Fibroblast of skin of left quadriceps (primary cell): ENCODE measurements at regions not wholly inside any gene's neighbourhood (a gene's known extent, or its start where the extent isn't known, plus 50 kb on each side); places are given as distances from the start of the nearest gene placed in this dataset.
"Not testable (repeated sequence)": the region's sequence is repeated elsewhere in the genome, so short reads cannot be mapped to it uniquely, and the experiment has no call there.

Experiments
- DNase-seq, 2 experiments: peaks; one replicate each; pipeline ENCODE4 v3.0.0-alpha.2; 2013; ENCODE audit warnings: low read depth in 2 of 2

DNA sequence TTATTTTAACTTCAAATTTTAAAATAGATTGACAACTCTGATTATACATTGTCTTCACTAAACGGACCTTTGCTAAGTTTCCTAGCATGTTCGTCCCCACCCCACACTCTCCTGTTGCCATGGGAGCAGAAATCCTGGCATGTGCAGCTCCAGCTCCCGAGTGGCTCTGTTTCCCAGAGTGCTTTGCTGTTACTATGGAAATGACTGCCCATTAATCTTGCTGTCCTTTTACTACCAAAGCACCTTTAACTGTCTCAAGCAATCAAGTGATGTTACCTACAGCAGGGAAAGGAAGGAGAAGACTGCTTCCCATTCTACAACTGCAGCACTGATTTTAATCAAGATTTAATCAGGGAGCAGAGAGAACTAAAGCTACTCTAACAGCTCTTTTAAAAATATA lies 212.0 kb upstream of the KIF2A start:
- DNase-seq, result no peak

DNA sequence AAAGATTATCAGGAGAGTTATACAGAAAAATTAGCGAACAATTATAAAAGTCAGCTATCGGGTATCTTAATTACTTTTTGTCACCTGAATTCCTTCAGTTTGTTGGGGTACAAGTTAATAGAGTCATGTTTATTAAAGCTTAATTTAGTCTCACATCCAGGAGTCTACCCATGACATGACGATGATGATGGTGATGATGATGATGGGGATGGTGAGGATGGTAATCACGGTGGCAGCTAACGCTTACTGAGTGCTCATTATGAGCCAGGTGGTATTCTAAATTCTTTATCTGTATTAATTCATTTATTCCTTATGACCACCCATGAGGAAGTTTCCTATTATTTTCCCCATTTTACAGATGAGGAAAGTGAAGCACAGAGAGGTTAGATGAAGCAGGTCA lies 208.6 kb upstream of the KIF2A start:
- DNase-seq, result no peak

DNA sequence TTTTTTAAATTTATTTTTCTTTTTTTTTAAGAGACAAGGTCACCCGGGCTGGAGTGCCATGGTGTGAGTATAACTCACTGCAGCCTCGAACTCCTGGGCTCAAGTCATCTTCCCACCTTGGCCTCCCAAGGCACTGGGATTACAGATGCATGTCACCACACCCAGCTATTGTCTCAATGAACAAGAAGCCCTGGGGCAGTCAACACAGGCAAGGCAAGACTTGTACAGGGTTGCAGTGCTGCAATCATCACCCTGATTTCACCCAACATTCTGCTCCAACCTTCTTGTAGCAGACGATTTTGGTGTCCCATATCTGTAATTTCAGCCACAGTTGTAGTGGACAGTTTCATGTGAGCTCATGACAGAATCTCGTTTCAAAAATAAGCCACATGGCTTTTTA lies 205.8 kb upstream of the KIF2A start:
- no peak for DNase-seq

DNA sequence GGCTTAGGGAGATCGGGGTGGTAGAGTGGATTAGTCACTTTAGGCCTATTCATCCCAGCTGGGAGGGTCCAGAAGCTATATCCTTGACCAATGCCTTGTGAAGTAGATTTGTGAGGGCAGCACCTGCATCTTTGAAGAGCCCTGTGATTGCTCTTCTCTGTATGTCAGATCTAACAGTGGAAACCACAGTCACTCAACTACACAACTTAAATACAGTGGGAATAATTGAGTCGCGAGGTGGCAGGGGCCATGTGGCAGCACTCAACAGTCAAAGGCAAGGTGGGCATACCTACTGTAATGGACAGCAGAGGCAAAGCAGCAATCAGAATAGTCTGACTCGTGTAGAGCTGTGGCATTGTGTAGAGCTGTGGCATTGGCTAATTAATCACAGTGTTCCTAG lies 202.1 kb upstream of the KIF2A start:
- DNase-seq, result not testable (repeated sequence)

DNA sequence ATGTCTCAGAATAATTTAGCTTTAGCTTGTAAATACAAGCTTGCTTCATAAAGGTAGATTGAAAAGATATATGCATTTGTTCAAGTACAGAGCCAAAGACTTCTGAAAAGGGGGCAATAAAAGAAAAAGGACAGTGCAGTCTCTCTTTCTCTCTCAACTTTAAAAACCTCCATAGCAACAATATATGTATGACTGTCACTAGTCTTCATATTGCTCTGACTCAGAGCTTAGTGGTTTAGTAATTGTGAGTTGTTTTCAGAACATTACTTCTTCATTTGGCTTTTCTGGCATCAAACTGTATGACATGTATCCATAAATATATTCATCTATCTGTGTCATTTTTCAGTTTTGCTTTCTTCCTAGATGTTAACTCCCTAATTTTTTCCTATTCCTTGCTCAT lies 194.6 kb upstream of the KIF2A start:
- DNase-seq, result no peak

DNA sequence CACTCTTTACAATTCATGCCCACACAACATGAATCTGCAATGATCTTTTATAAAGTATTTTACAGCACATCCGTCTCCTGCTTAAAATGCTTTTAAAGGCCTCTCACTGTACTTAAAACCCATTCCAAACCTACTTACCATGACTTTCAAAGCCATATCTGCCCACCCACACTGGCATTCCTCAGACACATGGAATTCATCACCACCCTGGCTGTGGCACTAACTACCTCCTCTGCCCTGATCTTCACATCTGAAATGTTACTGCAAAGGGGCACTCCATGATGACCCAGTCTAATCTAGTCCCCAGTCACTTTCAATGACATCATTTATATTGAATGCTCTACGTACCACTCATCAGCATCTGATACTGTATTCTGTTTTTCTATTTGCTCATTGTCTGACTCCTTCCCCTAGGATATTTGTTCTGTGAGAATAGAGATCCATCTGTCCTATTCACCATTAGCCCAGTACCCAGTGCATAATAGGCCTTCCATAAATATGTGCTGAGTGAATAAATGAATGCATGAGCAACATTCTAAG lies 193.2 kb upstream of the KIF2A start:
- DNase-seq, result no peak

DNA sequence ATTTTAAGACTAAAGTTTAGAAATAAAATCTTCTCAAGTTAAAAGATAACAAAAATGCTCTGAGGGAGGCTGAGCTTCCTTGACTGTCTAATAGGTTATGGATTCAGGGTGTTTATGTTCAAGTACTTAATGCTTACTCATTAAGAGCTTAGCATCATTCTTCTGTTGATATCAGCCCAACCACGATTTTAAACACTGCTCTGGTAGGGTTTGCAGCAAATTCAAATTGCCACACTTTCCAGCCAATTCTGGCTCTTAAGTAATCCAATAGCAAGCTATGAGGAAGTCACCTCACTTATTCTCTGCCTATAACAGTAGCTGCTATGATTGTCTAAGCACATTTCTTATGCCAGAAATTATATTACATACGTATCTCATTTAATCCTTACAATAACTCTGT lies 191.0 kb upstream of the KIF2A start:
- peak; percentile 29 to 40 for DNase-seq

DNA sequence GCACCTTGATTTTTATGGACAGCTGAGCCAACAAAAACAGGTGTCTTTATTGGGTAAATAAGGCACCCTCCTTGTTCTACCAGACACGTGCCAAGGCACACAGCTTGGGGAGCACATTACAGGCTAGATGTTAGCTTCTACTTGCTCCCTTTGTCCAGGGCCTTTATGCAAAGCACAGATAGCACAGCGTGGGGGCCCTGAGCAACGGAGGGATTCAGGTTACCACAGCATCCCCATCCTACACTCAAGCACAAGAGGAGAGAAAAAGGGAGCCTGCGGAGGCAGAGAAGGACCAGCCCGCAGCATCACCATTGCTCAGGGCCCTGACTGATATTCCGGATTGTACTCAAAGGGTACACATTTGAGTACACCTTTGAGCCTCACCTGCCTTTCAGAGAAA lies 181.7 kb upstream of the KIF2A start:
- DNase-seq, result no peak

DNA sequence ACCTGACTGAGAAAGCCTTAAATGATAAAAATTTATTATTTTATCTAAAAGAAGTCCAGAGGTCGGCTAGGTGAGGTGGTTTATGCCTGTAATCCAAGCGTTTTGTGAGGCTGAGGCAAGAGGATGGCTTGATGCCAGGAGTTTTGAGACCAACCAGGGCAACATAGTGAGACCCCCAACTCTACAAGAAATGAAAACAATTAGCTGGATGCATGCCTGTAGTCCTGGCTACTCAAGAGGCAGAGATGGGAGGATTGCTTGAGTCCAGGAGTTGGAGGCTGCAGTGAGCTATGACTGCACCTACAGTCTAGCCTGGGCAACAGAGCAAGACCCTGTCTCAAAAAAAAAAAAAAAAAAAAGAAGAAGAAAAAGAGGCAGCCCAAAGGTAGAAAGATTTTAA lies 179.9 kb upstream of the KIF2A start:
- no peak for DNase-seq

DNA sequence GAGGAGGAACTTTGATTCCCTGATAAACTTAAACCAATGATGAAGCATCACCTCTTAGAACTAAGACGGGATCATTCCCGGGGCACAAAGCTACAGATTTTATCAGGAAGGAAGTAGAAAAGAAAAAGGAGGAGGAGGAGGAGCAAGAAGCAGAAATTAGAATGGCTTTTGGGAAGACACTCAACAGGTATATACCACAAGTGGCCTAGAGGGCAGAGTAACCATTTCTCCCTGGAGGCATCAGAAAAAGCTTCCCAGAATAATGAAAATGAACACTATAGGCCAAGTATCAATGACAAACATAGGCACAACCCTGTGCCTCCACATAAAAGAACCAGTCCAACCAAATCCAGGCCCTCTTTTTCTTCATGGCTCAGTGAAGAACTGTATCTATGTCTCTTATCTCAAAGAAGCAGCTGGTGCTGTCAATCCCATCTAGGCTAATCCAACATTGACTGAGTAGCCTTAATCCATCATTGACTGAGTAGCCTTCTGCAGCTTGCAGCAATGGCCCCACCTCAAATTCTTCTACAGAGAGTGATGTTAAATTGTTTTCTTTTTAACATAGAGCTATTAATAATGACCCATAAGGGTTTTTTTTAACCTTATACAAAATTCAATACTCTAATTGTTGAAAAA lies 178.8 kb upstream of the KIF2A start:
- DNase-seq, result no peak

DNA sequence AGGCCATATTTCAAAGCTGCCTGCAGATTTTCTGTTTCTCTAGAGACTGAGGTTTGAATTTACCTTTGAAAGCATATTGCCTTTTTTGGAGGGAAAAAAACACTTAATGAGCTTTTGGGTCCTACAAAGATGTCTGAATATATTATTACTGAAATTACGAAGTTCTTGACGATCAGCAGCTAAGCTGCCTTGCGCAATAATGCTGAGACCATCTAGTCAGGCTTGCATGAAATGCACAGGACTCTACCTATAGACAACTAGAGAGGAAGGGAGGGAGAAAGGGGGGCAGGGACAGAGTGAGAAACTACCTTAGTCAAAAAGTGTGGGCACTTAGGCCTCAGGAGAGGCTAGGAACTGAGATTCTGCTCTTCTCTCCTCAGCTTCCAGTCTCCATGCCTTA lies 175.9 kb upstream of the KIF2A start:
- DNase-seq, result no peak

DNA sequence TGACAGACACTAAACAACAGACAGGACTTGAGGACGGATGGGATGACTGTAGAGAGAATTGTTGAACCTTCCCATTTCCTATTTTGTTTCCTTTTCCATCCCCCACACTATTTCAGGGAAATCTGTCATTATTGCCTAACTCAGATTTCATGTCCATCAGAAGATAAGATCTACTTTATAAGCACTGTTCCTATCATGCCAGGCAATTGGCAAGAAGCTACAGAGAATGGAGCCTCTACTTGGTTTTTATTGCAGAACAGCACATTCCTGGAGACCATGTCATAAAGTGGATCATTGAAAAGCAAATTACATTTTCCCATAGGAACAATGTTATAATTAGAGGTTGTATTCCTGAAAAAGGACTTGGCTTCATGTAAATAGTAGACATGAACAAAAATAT lies 173.7 kb upstream of the KIF2A start:
- DNase-seq, result no peak

DNA sequence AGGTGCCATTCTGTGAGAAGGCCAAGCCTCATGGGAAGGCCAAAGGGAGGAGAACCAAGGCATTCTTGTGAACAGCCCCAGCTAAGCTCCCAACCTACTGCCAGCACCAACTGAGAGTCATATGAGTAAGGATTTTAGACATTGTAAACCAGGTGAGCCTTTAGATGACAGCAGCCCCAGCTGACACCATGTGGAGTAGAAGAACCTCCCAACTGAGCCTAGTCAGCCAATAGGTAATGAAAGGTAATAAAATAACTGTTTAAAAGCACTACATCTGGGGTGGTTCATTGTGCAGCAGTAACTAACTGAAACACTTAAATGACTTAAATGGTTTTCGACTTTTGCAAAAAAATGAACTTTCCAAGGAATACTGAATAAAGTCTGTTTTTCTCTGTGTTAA lies 172.6 kb upstream of the KIF2A start:
- no peak for DNase-seq

DNA sequence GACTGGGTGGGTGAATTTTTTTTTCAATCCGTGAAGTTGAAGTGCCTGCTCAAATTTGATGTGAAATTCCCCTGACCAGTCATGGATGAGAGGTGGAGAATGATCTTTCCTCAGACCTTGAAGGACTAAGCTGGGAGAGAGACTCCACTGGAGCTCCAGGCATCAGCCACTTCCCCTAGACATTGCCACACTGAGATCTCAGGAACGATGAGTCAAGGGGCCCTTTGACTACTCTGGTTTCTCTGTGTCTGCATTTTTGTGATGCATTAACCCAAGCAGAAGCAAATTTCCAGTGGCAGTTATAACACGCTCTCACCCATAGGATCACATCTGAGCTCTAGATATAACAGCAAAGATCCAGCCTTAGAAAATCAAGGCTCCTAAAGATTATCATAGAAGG lies 171.2 kb upstream of the KIF2A start:
- DNase-seq, result no peak

DNA sequence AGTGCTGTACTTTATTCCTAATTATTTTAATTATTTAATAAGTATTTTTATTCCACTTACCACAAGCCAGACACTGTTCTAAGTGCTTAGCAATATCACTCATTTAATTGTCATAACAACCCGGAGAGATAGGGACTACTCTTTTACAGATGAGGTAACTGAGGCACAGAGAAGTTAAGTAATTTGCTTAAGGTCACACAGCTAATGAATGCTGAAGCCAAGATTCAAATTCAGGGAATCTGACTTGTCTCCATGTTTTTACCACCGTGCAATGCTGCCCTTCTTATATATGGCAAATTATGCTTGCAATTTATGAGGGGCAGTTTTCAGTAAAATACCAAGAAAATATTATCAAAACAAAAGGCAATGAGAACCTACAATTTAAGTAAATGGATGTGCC lies 168.4 kb upstream of the KIF2A start:
- no peak for DNase-seq

DNA sequence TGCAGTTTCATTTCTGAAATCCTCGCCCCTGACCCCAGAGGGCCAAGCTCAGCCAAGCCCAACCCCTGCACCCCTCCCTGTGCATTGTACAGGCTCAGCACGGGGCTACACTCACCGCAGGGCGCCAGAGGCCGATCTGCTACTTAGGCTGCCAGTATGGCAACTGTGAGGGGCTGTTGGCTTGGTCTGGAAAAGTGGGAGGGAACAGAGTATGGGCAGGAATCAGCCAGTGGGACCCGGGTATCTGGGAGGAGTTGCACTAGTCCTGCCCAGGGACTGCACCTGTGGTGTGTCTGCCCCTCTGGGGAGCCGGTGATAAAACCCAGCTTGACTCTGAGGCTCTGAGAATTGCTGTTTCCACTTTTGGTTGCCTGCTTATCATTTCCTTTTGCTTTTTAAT lies 167.4 kb upstream of the KIF2A start:
- DNase-seq, result no peak

DNA sequence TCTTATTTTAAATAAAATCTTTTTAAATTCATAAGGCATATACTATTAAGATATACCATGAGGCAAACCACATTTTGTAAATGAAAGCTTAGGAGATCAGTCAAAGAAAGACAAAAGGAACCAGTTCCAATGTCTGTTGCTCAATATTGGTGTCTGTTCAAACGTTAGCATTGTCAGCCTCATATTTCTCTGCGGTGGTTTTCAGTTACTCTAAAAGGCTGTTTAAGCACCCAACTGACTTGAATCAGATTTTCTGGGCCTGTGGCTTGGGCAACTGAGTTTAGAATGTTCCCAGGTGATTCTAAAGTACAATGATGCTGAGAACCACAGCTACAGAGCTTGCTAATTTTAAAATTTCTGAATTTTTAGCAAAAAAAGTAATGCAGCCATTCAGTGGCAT lies 166.3 kb upstream of the KIF2A start:
- no peak for DNase-seq

DNA sequence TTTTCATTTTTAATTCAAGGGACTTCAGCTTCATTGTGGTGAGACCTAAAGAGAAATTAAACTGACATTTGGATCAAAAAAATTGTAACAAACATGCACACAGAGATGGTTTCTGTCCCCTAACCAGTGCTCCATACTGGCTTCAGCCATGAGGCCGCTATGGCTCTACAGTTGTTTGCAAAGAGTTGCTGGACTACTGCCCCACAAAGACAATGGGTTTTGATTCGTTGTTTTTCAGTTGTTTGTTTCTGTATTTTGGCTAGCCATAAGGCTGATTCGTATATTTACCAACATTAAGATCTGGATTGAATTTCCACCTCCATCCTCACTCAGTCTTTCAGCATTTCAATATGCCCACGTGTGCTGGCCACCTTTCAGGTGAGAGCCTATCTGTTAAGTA lies 163.7 kb upstream of the KIF2A start:
- no peak for DNase-seq

DNA sequence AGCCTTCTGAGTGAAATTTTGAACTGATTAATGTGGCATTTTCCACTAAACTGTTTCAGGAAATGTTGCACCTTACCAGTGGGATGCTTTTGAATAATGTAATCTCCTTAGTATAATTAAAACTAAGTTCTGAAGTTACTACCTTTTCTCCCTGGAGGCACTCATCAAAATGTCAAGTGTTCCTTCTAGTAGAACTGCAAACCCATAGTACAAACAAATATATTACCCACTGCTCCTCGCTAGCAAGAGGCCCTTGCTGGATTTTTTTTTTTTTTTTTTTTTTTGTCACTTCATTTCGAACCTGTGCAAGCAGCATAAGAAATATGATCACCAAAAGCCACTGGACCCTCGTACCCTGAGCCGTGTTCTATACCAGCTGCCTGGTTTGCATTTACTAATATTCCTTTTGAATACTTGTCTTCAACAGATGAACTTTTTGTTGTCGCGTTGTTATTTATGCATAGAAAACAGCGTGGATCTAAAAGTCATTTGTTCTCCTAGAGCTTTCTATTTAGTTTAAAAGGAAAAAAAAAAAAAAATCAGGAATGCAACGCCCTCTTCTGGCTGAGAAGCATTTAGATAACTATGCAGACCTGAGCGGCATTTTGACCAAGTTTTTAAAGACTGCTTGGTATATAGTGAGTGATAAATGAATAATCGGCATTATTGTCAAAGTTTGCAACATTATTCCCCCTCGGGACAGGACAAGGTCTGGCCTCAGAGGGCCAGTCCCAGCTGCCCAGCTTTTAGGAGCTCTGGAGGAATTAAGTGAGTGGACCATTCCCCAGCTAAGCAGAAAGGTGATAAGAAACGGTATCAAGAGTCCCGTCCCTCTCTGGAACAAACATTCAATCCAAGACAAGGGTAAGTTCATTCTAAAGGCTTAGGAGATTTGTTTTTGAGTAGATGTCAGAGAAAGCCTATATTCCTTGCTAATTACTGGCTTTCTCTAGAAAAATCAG lies 162.5 kb upstream of the KIF2A start:
- DNase-seq, result peak in 1 of 2 experiments; percentile 20

DNA sequence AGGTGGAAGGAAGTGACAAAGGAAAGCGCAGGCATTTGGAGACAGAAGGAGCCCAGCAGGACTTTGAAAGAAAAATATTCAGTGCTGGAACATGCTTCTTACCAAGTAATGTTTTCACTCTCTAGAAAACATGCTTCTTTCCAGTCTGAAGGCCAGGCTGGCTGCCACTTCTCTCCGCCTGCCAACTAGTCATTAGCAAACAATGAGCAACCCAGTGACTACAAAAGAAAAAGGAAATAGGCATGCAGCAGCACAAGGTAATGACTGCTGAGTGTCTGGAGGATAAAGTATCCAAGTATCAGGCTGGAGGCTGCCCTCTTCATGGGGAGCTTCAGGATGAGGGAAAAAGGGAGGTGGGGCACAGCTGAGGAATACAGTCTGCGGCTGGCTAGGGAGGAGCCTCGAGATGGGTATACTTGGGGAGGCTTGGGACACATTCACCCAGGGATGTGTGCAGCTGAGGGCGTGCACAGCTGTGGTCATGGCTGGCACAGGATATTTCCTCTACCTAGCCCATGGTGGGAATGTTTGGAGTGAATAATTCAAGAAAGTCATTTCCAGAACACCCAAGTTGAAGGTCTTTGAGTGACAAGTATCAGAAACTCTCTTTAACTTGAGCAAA lies 161.5 kb upstream of the KIF2A start:
- DNase-seq, result no peak

DNA sequence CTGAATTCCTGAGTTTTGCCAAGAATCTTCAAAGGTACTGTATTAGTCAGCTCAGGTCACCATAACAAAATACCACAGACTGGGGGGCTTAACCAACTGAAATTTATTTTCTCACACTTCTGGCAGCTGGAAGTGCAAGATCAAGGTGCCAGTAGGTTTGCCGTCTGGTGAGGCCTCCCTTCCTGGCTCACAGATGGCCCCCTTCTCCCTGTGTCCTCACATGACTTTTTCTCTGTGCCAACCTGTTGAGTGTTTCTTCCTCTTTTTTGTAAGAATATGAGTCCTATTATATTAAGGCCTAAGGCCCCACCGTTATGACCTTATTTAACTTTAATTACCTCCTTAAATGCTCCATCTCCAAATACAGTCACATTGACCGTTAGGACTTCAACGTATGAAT lies 156.1 kb upstream of the KIF2A start:
- DNase-seq, result no peak

DNA sequence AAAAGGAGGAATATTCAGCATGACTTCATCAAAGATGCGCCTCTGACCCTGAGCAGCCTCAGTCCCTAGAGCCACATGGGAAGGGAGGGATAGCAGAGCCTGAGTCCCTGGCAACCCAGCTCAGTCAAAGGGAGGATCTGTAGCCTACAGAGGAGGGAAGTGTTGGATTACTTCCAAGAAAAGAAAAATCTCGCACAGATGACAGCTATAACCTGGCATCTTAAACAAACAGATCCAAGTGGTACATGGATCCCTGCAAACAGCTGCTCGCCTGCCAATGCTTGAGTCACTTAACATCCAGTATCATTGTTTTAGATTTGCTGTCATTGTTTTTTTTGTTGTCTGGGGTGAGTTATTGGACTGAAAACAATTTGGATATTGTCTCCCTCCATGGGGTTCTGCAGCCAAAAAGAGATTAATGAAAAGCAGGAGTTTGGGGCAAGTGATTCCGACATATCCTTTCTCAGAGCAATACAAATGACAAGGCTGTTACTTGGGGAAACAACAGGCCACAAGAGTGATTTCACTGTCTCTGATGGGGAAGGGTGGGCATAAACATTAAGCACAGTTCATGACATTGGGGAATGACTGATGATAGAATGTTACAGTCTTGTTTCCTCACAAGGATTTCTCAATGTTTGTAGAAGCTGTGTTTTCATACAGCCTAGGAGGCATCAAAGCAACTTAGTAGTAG lies 153.5 kb upstream of the KIF2A start:
- DNase-seq, result no peak
